ENCODE measurements at regions not wholly inside any gene's neighbourhood (a gene's known extent, or its start where the extent isn't known, plus 50 kb on each side); places are given as distances from the start of the nearest gene placed in this dataset.

GRCh38 chr2:155022531-155022930, 324.0 kb downstream of the KCNJ3 start:
- Histone ChIP-seq H2AFZ (ENCODE audit: low read length) (no peak overlapping the region), H3K27me3 (ENCODE audit: control insufficient read depth, insufficient read depth, low read length) (no peaks in the 10 kb centered on the region), H3K27ac (ENCODE audit: insufficient read depth, low read length) (no peak overlapping the region), H3K4me2 (ENCODE audit: extremely low read depth, insufficient read depth, low read length) (no peak overlapping the region), H3K4me3 (replicated peaks in 1 of 4; ENCODE audit: control extremely low read depth in 1 of 4, insufficient read depth in 1 of 4, low read depth in 3 of 4, low read length in 4 of 4) (no peak overlapping the region), H3K9me3 (ENCODE audit: control insufficient read depth, insufficient read depth, low read depth, low read length) (no peaks in the 10 kb centered on the region), H3K9ac (ENCODE audit: insufficient read depth, low read length) (no peak overlapping the region), H3K79me2 (ENCODE audit: control insufficient read depth, insufficient read depth, low read length) (no peaks in the 10 kb centered on the region), H3K4me1 (ENCODE audit: control insufficient read depth, extremely low read depth, insufficient read depth, low read length) (no peaks in the 10 kb centered on the region), H3K36me3 (ENCODE audit: control insufficient read depth, insufficient read depth, low read length) (no peaks in the 10 kb centered on the region), H4K20me1 (ENCODE audit: control insufficient read depth, extremely low read depth, insufficient read depth, low read length) (no peaks in the 10 kb centered on the region)
- no peak for DNase-seq (ENCODE audit: low read depth in 2 of 2)
- TF ChIP-seq EZH2 (IDR thresholded peaks at IDR 0.05; ENCODE audit: low read length, missing control alignments) (no peak), CTCF (conservative IDR thresholded peaks at IDR 0.05 in 1 of 2, IDR thresholded peaks at IDR 0.05 in 1 of 2; ENCODE audit: low read depth in 1 of 2, low read length in 2 of 2) (no peak)

- H3K4me2 ChIP-seq (ENCODE audit: extremely low read depth, insufficient read depth, low read length) = no peak overlapping the region
- H3K9me3 ChIP-seq (ENCODE audit: control insufficient read depth, insufficient read depth, low read depth, low read length) = no peaks in the 10 kb centered on the region
- no peaks in the 10 kb centered on the region for H3K27me3 ChIP-seq (ENCODE audit: control insufficient read depth, insufficient read depth, low read length)
- no peaks in the 10 kb centered on the region for H3K79me2 ChIP-seq (ENCODE audit: control insufficient read depth, insufficient read depth, low read length)
- TF ChIP-seq CTCF (conservative IDR thresholded peaks at IDR 0.05 in 1 of 2, IDR thresholded peaks at IDR 0.05 in 1 of 2; ENCODE audit: low read depth in 1 of 2, low read length in 2 of 2) (no peak), EZH2 (IDR thresholded peaks at IDR 0.05; ENCODE audit: low read length, missing control alignments) (no peak)
- H3K4me1 ChIP-seq (ENCODE audit: control insufficient read depth, extremely low read depth, insufficient read depth, low read length) = no peaks in the 10 kb centered on the region
- no peaks in the 10 kb centered on the region for H3K36me3 ChIP-seq (ENCODE audit: control insufficient read depth, insufficient read depth, low read length)
- no peak overlapping the region for H3K9ac ChIP-seq (ENCODE audit: insufficient read depth, low read length)
- no peaks in the 10 kb centered on the region for H4K20me1 ChIP-seq (ENCODE audit: control insufficient read depth, extremely low read depth, insufficient read depth, low read length)
- H3K27ac ChIP-seq (ENCODE audit: insufficient read depth, low read length) = no peak overlapping the region
- no peak overlapping the region for H2AFZ ChIP-seq (ENCODE audit: low read length)
- DNase-seq (ENCODE audit: low read depth in 2 of 2) = no peak
- H3K4me3 ChIP-seq (replicated peaks in 1 of 4; ENCODE audit: control extremely low read depth in 1 of 4, insufficient read depth in 1 of 4, low read depth in 3 of 4, low read length in 4 of 4) = no peak overlapping the region
These were observed 323.1 kb downstream of the KCNJ3 start for GRCh38 chr2:155021618-155022017.

GRCh38 chr2:155020246-155020645, 321.8 kb downstream of the KCNJ3 start:
- Histone ChIP-seq H3K36me3 (ENCODE audit: control insufficient read depth, insufficient read depth, low read length) (no peaks in the 10 kb centered on the region), H3K4me1 (ENCODE audit: control insufficient read depth, extremely low read depth, insufficient read depth, low read length) (no peaks in the 10 kb centered on the region), H3K9me3 (ENCODE audit: control insufficient read depth, insufficient read depth, low read depth, low read length) (no peaks in the 10 kb centered on the region), H3K79me2 (ENCODE audit: control insufficient read depth, insufficient read depth, low read length) (no peaks in the 10 kb centered on the region), H3K9ac (ENCODE audit: insufficient read depth, low read length) (no peak overlapping the region), H3K27me3 (ENCODE audit: control insufficient read depth, insufficient read depth, low read length) (no peaks in the 10 kb centered on the region), H3K4me3 (replicated peaks in 1 of 4; ENCODE audit: control extremely low read depth in 1 of 4, insufficient read depth in 1 of 4, low read depth in 3 of 4, low read length in 4 of 4) (no peak overlapping the region), H3K4me2 (ENCODE audit: extremely low read depth, insufficient read depth, low read length) (no peak overlapping the region), H4K20me1 (ENCODE audit: control insufficient read depth, extremely low read depth, insufficient read depth, low read length) (no peaks in the 10 kb centered on the region), H3K27ac (ENCODE audit: insufficient read depth, low read length) (no peak overlapping the region), H2AFZ (ENCODE audit: low read length) (no peak overlapping the region)
- no peak for TF ChIP-seq CTCF (conservative IDR thresholded peaks at IDR 0.05 in 1 of 2, IDR thresholded peaks at IDR 0.05 in 1 of 2; ENCODE audit: low read depth in 1 of 2, low read length in 2 of 2)
- no peak for TF ChIP-seq EZH2 (IDR thresholded peaks at IDR 0.05; ENCODE audit: low read length, missing control alignments)
- no peak for DNase-seq (ENCODE audit: low read depth in 2 of 2)

Measured in fibroblast of lung (primary cell).